ENCODE measurements at regions not wholly inside any gene's neighbourhood (a gene's known extent, or its start where the extent isn't known, plus 50 kb on each side); places are given as distances from the start of the nearest gene placed in this dataset.

DNA sequence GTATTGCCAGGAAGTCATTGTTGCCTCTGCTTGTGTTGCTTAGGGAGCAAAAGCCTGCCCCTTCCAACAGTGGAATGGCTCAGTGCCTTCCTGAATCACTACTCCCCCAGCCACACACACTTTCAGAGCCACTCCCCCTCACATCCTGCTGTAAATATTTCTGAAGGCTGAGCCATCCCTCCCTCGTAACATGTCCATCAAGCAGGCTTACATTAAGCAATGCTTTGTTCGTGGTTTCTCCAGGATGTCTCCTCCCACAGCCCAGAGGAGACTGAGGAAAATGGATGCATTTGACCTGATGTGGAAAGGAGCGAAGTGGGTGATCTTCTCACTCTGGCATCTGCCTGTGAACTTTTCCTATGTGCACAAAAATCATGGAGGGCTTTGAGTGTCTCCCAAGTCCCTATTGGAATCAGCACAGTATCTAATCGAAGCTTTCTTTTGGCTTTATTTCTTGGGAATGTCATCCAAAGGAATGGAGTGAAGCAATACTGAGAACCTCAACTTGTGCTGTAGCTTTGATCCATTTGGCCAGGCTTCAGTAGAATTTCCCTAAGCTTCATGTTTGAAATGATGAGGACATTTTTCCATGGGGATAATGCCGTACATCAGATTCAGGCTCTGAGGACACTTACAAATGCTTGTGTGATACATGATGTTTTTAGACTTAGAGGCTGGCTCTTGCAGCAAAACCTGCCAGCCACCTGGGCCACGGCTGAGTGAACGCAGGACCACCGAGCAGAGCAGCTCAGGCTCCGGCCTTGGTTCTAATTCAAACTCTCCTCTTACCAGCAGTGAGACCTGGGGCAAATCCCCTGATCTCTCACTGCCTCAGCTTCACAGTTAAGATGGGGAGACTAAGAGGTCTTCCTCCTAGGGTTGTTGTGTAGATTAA lies 389.1 kb downstream of the ENC1 start:
- TF ChIP-seq, protein P1, sequence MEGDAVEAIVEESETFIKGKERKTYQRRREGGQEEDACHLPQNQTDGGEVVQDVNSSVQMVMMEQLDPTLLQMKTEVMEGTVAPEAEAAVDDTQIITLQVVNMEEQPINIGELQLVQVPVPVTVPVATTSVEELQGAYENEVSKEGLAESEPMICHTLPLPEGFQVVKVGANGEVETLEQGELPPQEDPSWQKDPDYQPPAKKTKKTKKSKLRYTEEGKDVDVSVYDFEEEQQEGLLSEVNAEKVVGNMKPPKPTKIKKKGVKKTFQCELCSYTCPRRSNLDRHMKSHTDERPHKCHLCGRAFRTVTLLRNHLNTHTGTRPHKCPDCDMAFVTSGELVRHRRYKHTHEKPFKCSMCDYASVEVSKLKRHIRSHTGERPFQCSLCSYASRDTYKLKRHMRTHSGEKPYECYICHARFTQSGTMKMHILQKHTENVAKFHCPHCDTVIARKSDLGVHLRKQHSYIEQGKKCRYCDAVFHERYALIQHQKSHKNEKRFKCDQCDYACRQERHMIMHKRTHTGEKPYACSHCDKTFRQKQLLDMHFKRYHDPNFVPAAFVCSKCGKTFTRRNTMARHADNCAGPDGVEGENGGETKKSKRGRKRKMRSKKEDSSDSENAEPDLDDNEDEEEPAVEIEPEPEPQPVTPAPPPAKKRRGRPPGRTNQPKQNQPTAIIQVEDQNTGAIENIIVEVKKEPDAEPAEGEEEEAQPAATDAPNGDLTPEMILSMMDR (IDR thresholded peaks at IDR 0.05), result no peak
- H3K4me1 ChIP-seq (ENCODE audit: control insufficient read depth in 1 of 2, insufficient read depth in 1 of 2, low read depth in 1 of 2, low read length in 1 of 2), result peaks cover 6% of the 10 kb centered on the region in 2 experiments
- no peaks in the 10 kb centered on the region for H3K36me3 ChIP-seq
- no peaks in the 10 kb centered on the region for H3K9me3 ChIP-seq
- no peak overlapping the region for H3K4me3 ChIP-seq (ENCODE audit: low read depth in 1 of 2, low read length in 1 of 2)
- H3K27me3 ChIP-seq, result no peaks in the 10 kb centered on the region
- H3K27ac ChIP-seq, result no peak overlapping the region

DNA sequence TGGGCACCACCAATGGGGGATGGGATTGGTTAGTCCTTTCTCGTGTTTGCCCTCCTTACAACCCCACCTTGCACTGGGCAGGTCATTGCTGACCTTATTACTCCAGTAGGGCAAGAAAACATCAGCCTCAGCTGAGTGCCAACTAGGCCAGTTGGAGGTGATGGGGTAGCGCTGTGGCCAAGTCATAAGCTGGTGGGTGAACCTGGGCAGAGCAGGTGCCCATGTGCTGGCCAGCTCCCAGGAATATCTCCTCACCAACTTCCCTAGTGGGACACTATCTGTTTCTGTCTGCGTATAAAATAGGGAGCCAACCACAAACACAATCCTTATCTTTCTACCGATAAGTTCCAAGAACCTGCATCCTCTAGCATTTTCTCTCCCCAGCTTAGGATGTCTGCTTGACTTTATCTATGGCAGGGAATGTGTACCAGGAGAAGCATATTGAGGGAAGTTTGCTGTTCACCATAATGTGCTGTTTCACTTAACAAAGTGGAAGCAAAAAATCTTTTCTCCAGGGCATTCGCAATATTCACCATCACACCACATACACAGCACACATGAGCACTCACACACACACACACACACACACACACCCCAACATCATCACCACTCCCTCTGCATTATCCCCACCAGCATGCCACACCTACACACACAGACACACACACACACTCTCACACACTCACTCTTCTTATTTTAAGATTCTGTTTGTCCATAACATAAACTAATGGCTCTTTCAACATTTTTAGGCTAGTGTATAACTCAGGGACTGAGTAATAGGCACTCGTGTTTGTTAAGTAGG lies 390.0 kb downstream of the ENC1 start:
- Histone ChIP-seq H3K36me3 (no peaks in the 10 kb centered on the region), H3K4me3 (ENCODE audit: low read depth in 1 of 2, low read length in 1 of 2) (no peak overlapping the region), H3K27ac (no peak overlapping the region), H3K9me3 (no peaks in the 10 kb centered on the region), H3K27me3 (no peaks in the 10 kb centered on the region), H3K4me1 (ENCODE audit: control insufficient read depth in 1 of 2, insufficient read depth in 1 of 2, low read depth in 1 of 2, low read length in 1 of 2) (peaks cover 5 to 6% of the 10 kb centered on the region in 2 experiments)
- TF ChIP-seq, protein P1 (IDR thresholded peaks at IDR 0.05), result no peak

DNA sequence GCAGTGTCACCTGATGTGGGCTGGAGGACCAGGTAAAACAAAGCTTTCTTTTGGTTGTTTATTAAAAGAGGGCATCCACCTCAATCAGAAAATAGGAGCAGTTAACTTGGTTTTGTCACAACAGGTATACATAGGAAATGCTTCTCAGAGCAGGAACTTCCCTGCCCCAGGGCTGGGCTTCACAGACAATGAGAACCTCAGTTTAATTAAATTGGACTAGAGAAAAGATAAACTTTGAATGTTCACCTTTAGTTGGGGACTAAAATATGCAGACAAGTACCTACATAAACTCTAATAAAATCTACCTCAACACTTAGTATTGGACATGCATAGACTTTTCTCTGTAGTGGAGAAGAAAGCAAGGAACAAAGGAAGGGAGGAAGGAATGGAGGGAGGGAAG lies 392.0 kb downstream of the ENC1 start:
- Histone ChIP-seq H3K27ac (no peak overlapping the region), H3K4me1 (ENCODE audit: control insufficient read depth in 1 of 2, insufficient read depth in 1 of 2, low read depth in 1 of 2, low read length in 1 of 2) (peaks cover 5 to 6% of the 10 kb centered on the region in 2 experiments), H3K9me3 (no peaks in the 10 kb centered on the region), H3K27me3 (no peaks in the 10 kb centered on the region), H3K36me3 (no peaks in the 10 kb centered on the region), H3K4me3 (ENCODE audit: low read depth in 1 of 2, low read length in 1 of 2) (no peak overlapping the region)
- TF ChIP-seq, protein P1 (IDR thresholded peaks at IDR 0.05), result no peak

DNA sequence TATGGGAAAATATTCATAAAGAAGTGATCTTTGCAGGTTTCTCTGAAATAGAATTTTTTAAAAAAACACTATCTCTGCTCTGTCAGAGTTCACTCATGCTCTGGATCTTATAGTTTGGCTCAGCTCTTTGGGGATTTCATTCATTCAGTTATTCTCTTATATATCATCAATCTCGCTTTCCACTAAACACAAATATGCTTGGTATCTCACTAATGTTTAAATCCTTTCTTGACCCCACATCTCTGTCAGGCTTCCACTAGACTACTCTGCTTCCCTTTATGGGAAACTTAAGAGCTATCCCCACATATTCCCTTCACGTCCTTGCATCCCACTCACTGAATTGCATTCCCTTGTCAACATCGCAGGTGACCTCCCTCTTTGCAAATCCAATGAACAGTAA lies 396.1 kb downstream of the ENC1 start:
- Histone ChIP-seq H3K4me3 (ENCODE audit: low read depth in 1 of 2, low read length in 1 of 2) (no peak overlapping the region), H3K27me3 (no peaks in the 10 kb centered on the region), H3K36me3 (no peaks in the 10 kb centered on the region), H3K9me3 (no peaks in the 10 kb centered on the region), H3K27ac (no peak overlapping the region), H3K4me1 (ENCODE audit: control insufficient read depth in 1 of 2, insufficient read depth in 1 of 2, low read depth in 1 of 2, low read length in 1 of 2) (peaks cover 25 to 34% of the 10 kb centered on the region in 2 experiments)
- TF ChIP-seq, protein P1 (IDR thresholded peaks at IDR 0.05), result no peak

DNA sequence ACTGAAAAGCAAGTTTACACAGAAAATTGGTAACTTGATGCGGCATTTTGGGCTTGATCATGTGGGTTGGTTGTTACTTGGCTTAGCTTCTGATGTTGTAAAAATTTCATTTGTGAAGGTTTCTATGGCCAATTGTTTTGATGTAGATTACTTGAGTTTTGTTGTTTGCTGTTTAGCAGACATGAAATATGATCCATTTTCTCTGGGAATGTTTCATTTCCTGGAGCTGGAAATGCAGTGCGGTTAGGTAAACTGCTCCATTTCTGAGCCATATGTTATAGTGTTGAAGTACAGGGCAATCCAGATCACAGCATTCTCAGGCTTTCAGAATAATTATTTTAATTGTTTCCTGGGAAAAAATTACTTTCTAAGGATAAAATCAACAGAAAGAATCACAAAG lies 396.9 kb downstream of the ENC1 start:
- H3K27ac ChIP-seq, result no peak overlapping the region

More for the DNA sequence above, 396.9 kb downstream of the ENC1 start:
- TF ChIP-seq, protein P1 (IDR thresholded peaks at IDR 0.05), result no peak
- Histone ChIP-seq H3K27me3 (no peaks in the 10 kb centered on the region), H3K4me1 (ENCODE audit: control insufficient read depth in 1 of 2, insufficient read depth in 1 of 2, low read depth in 1 of 2, low read length in 1 of 2) (peaks cover 33 to 36% of the 10 kb centered on the region in 2 experiments), H3K9me3 (no peaks in the 10 kb centered on the region), H3K4me3 (ENCODE audit: low read depth in 1 of 2, low read length in 1 of 2) (no peak overlapping the region), H3K36me3 (no peaks in the 10 kb centered on the region)

Measured in neutrophil (primary cell).